ENCODE measurements at regions not wholly inside any gene's neighbourhood (a gene's known extent, or its start where the extent isn't known, plus 50 kb on each side); places are given as distances from the start of the nearest gene placed in this dataset.
"Not testable (repeated sequence)": the region's sequence is repeated elsewhere in the genome, so short reads cannot be mapped to it uniquely, and the experiment has no call there.

DNA sequence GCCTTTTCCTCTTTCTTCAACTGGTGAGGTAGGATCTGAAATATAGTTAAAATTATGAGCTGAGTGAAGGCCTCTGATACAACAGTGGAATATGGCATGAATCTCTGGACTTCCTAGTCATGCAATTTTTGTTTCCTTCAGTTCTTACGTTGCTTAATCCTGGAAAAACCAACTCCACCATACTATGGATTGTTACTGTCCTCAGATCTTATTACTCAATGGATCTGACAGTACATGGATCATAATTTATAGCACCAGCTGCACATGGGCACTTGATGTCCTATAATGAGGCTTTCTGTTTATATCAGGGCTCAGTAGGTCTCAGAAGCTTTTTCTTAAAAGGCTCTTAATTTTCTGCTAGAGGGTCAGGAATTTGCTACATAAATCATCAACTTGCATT lies 1341.0 kb upstream of the EYS start:
- Histone ChIP-seq H3K36me3 (ENCODE audit: control insufficient read depth in 3 of 3, insufficient read depth in 3 of 3, low read length in 3 of 3) (no peaks in the 10 kb centered on the region), H3K9ac (ENCODE audit: low read depth in 1 of 3, low read length in 3 of 3) (no peak overlapping the region), H3K9me3 (ENCODE audit: control insufficient read depth in 3 of 3, low read length in 3 of 3) (no peaks in the 10 kb centered on the region), H3K4me1 (ENCODE audit: control insufficient read depth in 3 of 3, insufficient read depth in 3 of 3, low read length in 3 of 3) (no peaks in the 10 kb centered on the region), H3K27ac (ENCODE audit: low read depth, low read length) (no peak overlapping the region), H3K4me3 (ENCODE audit: low read length in 3 of 3) (no peak overlapping the region), H3K27me3 (ENCODE audit: control insufficient read depth in 3 of 3, insufficient read depth in 3 of 3, low read length in 3 of 3) (no peaks in the 10 kb centered on the region)

GRCh38 chr6:67045076-67045475 lies 1338.0 kb upstream of the EYS start:
- no peak overlapping the region for H3K9ac ChIP-seq (ENCODE audit: low read depth in 1 of 3, low read length in 3 of 3)
- no peaks in the 10 kb centered on the region for H3K9me3 ChIP-seq (ENCODE audit: control insufficient read depth in 3 of 3, low read length in 3 of 3)
- no peaks in the 10 kb centered on the region for H3K4me1 ChIP-seq (ENCODE audit: control insufficient read depth in 3 of 3, insufficient read depth in 3 of 3, low read length in 3 of 3)
- no peaks in the 10 kb centered on the region for H3K36me3 ChIP-seq (ENCODE audit: control insufficient read depth in 3 of 3, insufficient read depth in 3 of 3, low read length in 3 of 3)
- no peak overlapping the region for H3K27ac ChIP-seq (ENCODE audit: low read depth, low read length)
- H3K27me3 ChIP-seq (ENCODE audit: control insufficient read depth in 3 of 3, insufficient read depth in 3 of 3, low read length in 3 of 3) = no peaks in the 10 kb centered on the region
- H3K4me3 ChIP-seq (ENCODE audit: low read length in 3 of 3) = no peak overlapping the region

GRCh38 chr6:67031451-67031850 lies 1324.4 kb upstream of the EYS start:
- peaks cover 0 to 3% (median 2%) of the 10 kb centered on the region in 3 donors for H3K9me3 ChIP-seq (ENCODE audit: control insufficient read depth in 3 of 3, low read length in 3 of 3)
- no peak overlapping the region for H3K4me3 ChIP-seq (ENCODE audit: low read length in 3 of 3)
- H3K4me1 ChIP-seq (ENCODE audit: control insufficient read depth in 3 of 3, insufficient read depth in 3 of 3, low read length in 3 of 3) = no peaks in the 10 kb centered on the region
- no peaks in the 10 kb centered on the region for H3K27me3 ChIP-seq (ENCODE audit: control insufficient read depth in 3 of 3, insufficient read depth in 3 of 3, low read length in 3 of 3)
- no peaks in the 10 kb centered on the region for H3K36me3 ChIP-seq (ENCODE audit: control insufficient read depth in 3 of 3, insufficient read depth in 3 of 3, low read length in 3 of 3)
- no peak overlapping the region for H3K9ac ChIP-seq (ENCODE audit: low read depth in 1 of 3, low read length in 3 of 3)
- no peak overlapping the region for H3K27ac ChIP-seq (ENCODE audit: low read depth, low read length)

GRCh38 chr6:67030861-67031260 lies 1323.8 kb upstream of the EYS start:
- Histone ChIP-seq H3K9ac (ENCODE audit: low read depth in 1 of 3, low read length in 3 of 3) (no peak overlapping the region), H3K4me3 (ENCODE audit: low read length in 3 of 3) (no peak overlapping the region), H3K27me3 (ENCODE audit: control insufficient read depth in 3 of 3, insufficient read depth in 3 of 3, low read length in 3 of 3) (no peaks in the 10 kb centered on the region), H3K4me1 (ENCODE audit: control insufficient read depth in 3 of 3, insufficient read depth in 3 of 3, low read length in 3 of 3) (no peaks in the 10 kb centered on the region), H3K36me3 (ENCODE audit: control insufficient read depth in 3 of 3, insufficient read depth in 3 of 3, low read length in 3 of 3) (no peaks in the 10 kb centered on the region), H3K9me3 (ENCODE audit: control insufficient read depth in 3 of 3, low read length in 3 of 3) (peaks cover 0 to 3% (median 2%) of the 10 kb centered on the region in 3 donors), H3K27ac (ENCODE audit: low read depth, low read length) (no peak overlapping the region)

DNA sequence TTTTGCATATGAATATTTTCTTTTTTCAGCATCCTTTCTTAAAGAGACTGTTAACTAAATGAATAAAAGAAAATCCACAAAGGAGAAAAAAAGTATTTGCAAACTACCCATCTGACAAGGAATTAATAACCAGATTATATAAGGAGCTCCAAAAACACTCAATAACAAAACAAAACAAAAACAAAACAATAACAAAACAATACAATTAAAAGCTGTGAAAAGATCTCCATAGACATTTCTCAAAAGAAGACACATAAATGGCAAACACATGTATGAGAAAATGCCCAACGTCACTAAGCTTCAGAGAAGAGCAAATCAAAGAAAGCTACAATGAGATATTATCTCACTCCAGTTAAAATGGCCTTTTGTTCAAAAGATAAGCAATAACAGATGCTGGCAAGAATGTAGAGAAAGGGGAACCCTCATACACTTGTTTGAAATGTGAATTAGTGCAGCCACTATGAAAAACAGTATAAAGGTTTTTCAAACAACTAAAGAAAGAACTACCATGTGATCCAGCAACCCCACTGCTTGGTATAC lies 1310.0 kb upstream of the EYS start:
- Histone ChIP-seq H3K36me3 (ENCODE audit: control insufficient read depth in 3 of 3, insufficient read depth in 3 of 3, low read length in 3 of 3) (no peaks in the 10 kb centered on the region), H3K4me1 (ENCODE audit: control insufficient read depth in 3 of 3, insufficient read depth in 3 of 3, low read length in 3 of 3) (no peaks in the 10 kb centered on the region), H3K9ac (ENCODE audit: low read depth in 1 of 3, low read length in 3 of 3) (no peak overlapping the region), H3K9me3 (ENCODE audit: control insufficient read depth in 3 of 3, low read length in 3 of 3) (no peaks in the 10 kb centered on the region), H3K27ac (ENCODE audit: low read depth, low read length) (no peak overlapping the region), H3K27me3 (ENCODE audit: control insufficient read depth in 3 of 3, insufficient read depth in 3 of 3, low read length in 3 of 3) (no peaks in the 10 kb centered on the region), H3K4me3 (ENCODE audit: low read length in 3 of 3) (no peak overlapping the region)

DNA sequence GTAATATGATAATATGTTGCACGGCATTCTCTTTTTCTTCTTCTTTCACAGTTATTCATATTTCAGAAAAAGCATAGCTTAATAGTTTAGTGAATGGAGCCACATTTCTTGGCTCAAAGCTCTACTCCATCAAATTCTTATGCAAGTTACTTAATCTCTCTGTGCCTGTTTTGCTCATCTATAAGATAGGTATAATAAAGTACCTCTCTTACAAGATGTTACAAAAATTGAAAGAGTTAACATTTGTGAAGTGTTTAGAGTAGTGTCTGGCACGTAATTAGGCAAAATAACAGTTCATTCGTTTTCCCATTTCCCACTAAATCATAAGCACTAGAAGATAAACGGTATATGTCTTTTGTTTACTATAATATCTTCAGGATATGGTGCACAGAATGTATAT lies 1304.4 kb upstream of the EYS start:
- no peak overlapping the region for H3K27ac ChIP-seq (ENCODE audit: low read depth, low read length)
- H3K36me3 ChIP-seq (ENCODE audit: control insufficient read depth in 3 of 3, insufficient read depth in 3 of 3, low read length in 3 of 3) = no peaks in the 10 kb centered on the region
- no peaks in the 10 kb centered on the region for H3K4me1 ChIP-seq (ENCODE audit: control insufficient read depth in 3 of 3, insufficient read depth in 3 of 3, low read length in 3 of 3)
- H3K27me3 ChIP-seq (ENCODE audit: control insufficient read depth in 3 of 3, insufficient read depth in 3 of 3, low read length in 3 of 3) = no peaks in the 10 kb centered on the region
- no peak overlapping the region for H3K9ac ChIP-seq (ENCODE audit: low read depth in 1 of 3, low read length in 3 of 3)
- no peak overlapping the region for H3K4me3 ChIP-seq (ENCODE audit: low read length in 3 of 3)
- no peaks in the 10 kb centered on the region for H3K9me3 ChIP-seq (ENCODE audit: control insufficient read depth in 3 of 3, low read length in 3 of 3)

DNA sequence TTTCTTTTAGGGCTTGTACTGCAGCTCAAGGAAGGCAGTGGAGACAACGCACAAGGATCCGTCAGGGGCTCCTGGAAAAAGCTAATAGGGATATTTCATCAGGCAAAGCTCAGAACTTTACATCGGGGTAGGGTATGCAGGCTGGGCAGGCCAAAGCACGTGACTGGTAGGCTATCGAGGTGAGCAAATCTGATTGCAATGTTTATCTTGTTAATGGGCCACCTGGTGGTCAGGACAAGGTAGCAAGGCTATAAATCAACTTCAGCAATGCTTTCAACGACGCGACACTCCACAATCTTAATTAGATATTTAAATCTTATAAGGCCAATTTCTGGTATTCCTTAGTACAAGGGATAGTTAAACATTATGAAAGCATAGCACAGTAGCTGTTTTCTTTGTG lies 1302.8 kb upstream of the EYS start:
- Histone ChIP-seq H3K27ac (ENCODE audit: low read depth, low read length) (no peak overlapping the region), H3K4me1 (ENCODE audit: control insufficient read depth in 3 of 3, insufficient read depth in 3 of 3, low read length in 3 of 3) (no peaks in the 10 kb centered on the region), H3K36me3 (ENCODE audit: control insufficient read depth in 3 of 3, insufficient read depth in 3 of 3, low read length in 3 of 3) (no peaks in the 10 kb centered on the region), H3K9ac (ENCODE audit: low read depth in 1 of 3, low read length in 3 of 3) (no peak overlapping the region), H3K4me3 (ENCODE audit: low read length in 3 of 3) (no peak overlapping the region), H3K9me3 (ENCODE audit: control insufficient read depth in 3 of 3, low read length in 3 of 3) (no peaks in the 10 kb centered on the region), H3K27me3 (ENCODE audit: control insufficient read depth in 3 of 3, insufficient read depth in 3 of 3, low read length in 3 of 3) (no peaks in the 10 kb centered on the region)

DNA sequence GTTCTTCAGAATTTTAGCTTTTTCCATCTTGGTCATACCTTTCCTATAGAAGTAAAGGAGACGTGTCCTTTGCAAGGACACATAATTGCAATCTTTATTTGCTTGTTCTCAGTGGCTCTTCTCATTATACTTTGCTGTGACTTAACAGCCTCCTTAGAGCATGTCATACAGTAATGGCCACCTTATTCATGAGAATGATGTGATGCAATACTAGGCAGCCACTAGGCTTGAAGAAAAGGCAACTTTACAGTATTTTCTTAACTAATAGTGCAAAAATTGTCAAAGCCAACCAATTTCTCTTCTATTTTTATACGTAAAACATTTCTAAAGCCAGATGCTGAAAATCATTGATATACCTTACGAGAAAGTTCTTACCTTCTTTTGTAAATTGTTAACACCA lies 1296.8 kb upstream of the EYS start:
- Histone ChIP-seq H3K27me3 (ENCODE audit: control insufficient read depth in 3 of 3, insufficient read depth in 3 of 3, low read length in 3 of 3) (no peaks in the 10 kb centered on the region), H3K9me3 (ENCODE audit: control insufficient read depth in 3 of 3, low read length in 3 of 3) (no peaks in the 10 kb centered on the region), H3K9ac (ENCODE audit: low read depth in 1 of 3, low read length in 3 of 3) (no peak overlapping the region), H3K4me3 (ENCODE audit: low read length in 3 of 3) (no peak overlapping the region), H3K36me3 (ENCODE audit: control insufficient read depth in 3 of 3, insufficient read depth in 3 of 3, low read length in 3 of 3) (no peaks in the 10 kb centered on the region), H3K4me1 (ENCODE audit: control insufficient read depth in 3 of 3, insufficient read depth in 3 of 3, low read length in 3 of 3) (no peaks in the 10 kb centered on the region), H3K27ac (ENCODE audit: low read depth, low read length) (no peak overlapping the region)

- no peaks in the 10 kb centered on the region for H3K27me3 ChIP-seq (ENCODE audit: control insufficient read depth in 3 of 3, insufficient read depth in 3 of 3, low read length in 3 of 3)
- no peaks in the 10 kb centered on the region for H3K36me3 ChIP-seq (ENCODE audit: control insufficient read depth in 3 of 3, insufficient read depth in 3 of 3, low read length in 3 of 3)
- no peaks in the 10 kb centered on the region for H3K4me1 ChIP-seq (ENCODE audit: control insufficient read depth in 3 of 3, insufficient read depth in 3 of 3, low read length in 3 of 3)
- H3K9me3 ChIP-seq (ENCODE audit: control insufficient read depth in 3 of 3, low read length in 3 of 3) = no peaks in the 10 kb centered on the region
- no peak overlapping the region for H3K4me3 ChIP-seq (ENCODE audit: low read length in 3 of 3)
- no peak overlapping the region for H3K27ac ChIP-seq (ENCODE audit: low read depth, low read length)
- H3K9ac ChIP-seq (ENCODE audit: low read depth in 1 of 3, low read length in 3 of 3) = no peak overlapping the region
Measured at GRCh38 chr6:67000121-67000520, 1293.1 kb upstream of the EYS start.

DNA sequence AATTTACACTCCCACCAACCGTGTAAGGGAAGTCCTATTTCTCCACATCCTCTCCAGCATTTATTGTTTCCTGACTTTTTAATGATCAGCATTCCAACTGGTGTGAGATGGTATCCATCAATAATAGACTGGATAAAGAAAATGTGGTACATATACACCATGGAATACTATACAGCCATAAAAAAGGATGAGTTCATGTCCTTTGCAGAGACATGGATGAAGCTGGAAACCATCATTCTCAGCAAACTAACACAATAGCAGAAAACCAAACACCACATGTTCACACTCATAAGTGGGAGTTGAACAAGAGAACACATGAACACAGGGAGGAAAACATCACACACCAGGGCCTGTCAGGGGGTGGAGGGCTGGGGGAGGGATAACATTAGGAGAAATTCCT lies 1290.6 kb upstream of the EYS start:
- not testable (repeated sequence) for H3K9ac ChIP-seq (ENCODE audit: low read depth in 1 of 3, low read length in 3 of 3); H3K36me3 ChIP-seq (ENCODE audit: control insufficient read depth in 3 of 3, insufficient read depth in 3 of 3, low read length in 3 of 3)

GRCh38 chr6:66995669-66996068 lies 1288.6 kb upstream of the EYS start:
- no peaks in the 10 kb centered on the region for H3K4me1 ChIP-seq (ENCODE audit: control insufficient read depth in 3 of 3, insufficient read depth in 3 of 3, low read length in 3 of 3)
- H3K27me3 ChIP-seq (ENCODE audit: control insufficient read depth in 3 of 3, insufficient read depth in 3 of 3, low read length in 3 of 3) = no peaks in the 10 kb centered on the region
- no peak overlapping the region for H3K27ac ChIP-seq (ENCODE audit: low read depth, low read length)
- H3K36me3 ChIP-seq (ENCODE audit: control insufficient read depth in 3 of 3, insufficient read depth in 3 of 3, low read length in 3 of 3) = no peaks in the 10 kb centered on the region
- no peak overlapping the region for H3K4me3 ChIP-seq (ENCODE audit: low read length in 3 of 3)
- H3K9ac ChIP-seq (ENCODE audit: low read depth in 1 of 3, low read length in 3 of 3) = no peak overlapping the region
- no peaks in the 10 kb centered on the region for H3K9me3 ChIP-seq (ENCODE audit: control insufficient read depth in 3 of 3, low read length in 3 of 3)

More for the DNA sequence above, 1290.6 kb upstream of the EYS start:
- H3K4me1 ChIP-seq (ENCODE audit: control insufficient read depth in 3 of 3, insufficient read depth in 3 of 3, low read length in 3 of 3); H3K27me3 ChIP-seq (ENCODE audit: control insufficient read depth in 3 of 3, insufficient read depth in 3 of 3, low read length in 3 of 3); H3K4me3 ChIP-seq (ENCODE audit: low read length in 3 of 3); H3K9me3 ChIP-seq (ENCODE audit: control insufficient read depth in 3 of 3, low read length in 3 of 3); H3K27ac ChIP-seq (ENCODE audit: low read depth, low read length): not testable (repeated sequence)
